ENCODE measurements at regions not wholly inside any gene's neighbourhood (a gene's known extent, or its start where the extent isn't known, plus 50 kb on each side); places are given as distances from the start of the nearest gene placed in this dataset.

GRCh38 chr5:165076686-165077085 lies 1571.3 kb downstream of the MAT2B start:
- no peak for DNase-seq (ENCODE audit: low read depth, low spot score)
- Histone ChIP-seq H3K9ac (ENCODE audit: control insufficient read depth, extremely low read depth, insufficient read depth, low read length) (no peak overlapping the region), H3K4me2 (ENCODE audit: control insufficient read depth, extremely low read depth, insufficient read depth, low read depth, low read length) (no peak overlapping the region), H3K9me1 (ENCODE audit: control insufficient read depth, extremely low read depth, insufficient read depth, low read length) (no peaks in the 10 kb centered on the region), H3K79me2 (ENCODE audit: control insufficient read depth, insufficient read depth, low read length) (no peaks in the 10 kb centered on the region), H2AFZ (ENCODE audit: control insufficient read depth, low read length) (no peak overlapping the region), H3K4me3 (ENCODE audit: control insufficient read depth in 2 of 3, extremely low read depth in 1 of 3, insufficient read depth in 2 of 3, low read depth in 1 of 3, low read length in 3 of 3) (no peak overlapping the region), H3K9me3 (ENCODE audit: control insufficient read depth, low read depth, low read length) (peaks cover 2% of the 10 kb centered on the region), H3K36me3 (ENCODE audit: control insufficient read depth in 2 of 2, extremely low read depth in 1 of 2, insufficient read depth in 2 of 2, low read length in 2 of 2) (no peaks in the 10 kb centered on the region), H3K27ac (ENCODE audit: control insufficient read depth, insufficient read depth, low read length) (no peak overlapping the region), H3K27me3 (ENCODE audit: control insufficient read depth, extremely low read depth, insufficient read depth, low read length) (no peaks in the 10 kb centered on the region), H3K4me1 (ENCODE audit: control insufficient read depth, extremely low read depth, insufficient read depth, low read length) (no peaks in the 10 kb centered on the region), H4K20me1 (ENCODE audit: control insufficient read depth, extremely low read depth, insufficient read depth, low read length) (no peaks in the 10 kb centered on the region)
- FAIRE-seq: no peak
- dilution Hi-C loops (cut with MboI; ENCODE audit: extremely low pct_ligation_motif_present, low sequenced_read_pairs): no loop called here
- TF ChIP-seq CTCF (optimal IDR thresholded peaks at IDR 0.05 in 1 of 3, IDR thresholded peaks at IDR 0.05 in 1 of 3, conservative IDR thresholded peaks at IDR 0.05 in 1 of 3; ENCODE audit: extremely low read depth in 1 of 3, insufficient read depth in 2 of 3, low read length in 3 of 3): no peak
- TF ChIP-seq EZH2 (IDR thresholded peaks at IDR 0.05; ENCODE audit: low read length): no peak

GRCh38 chr5:165079389-165079788 lies 1574.0 kb downstream of the MAT2B start:
- H2AFZ ChIP-seq (ENCODE audit: control insufficient read depth, low read length): no peak overlapping the region

More at GRCh38 chr5:165079389-165079788, 1574.0 kb downstream of the MAT2B start:
- Histone ChIP-seq H4K20me1 (ENCODE audit: control insufficient read depth, extremely low read depth, insufficient read depth, low read length) (no peaks in the 10 kb centered on the region), H3K27me3 (ENCODE audit: control insufficient read depth, extremely low read depth, insufficient read depth, low read length) (no peaks in the 10 kb centered on the region), H3K9me3 (ENCODE audit: control insufficient read depth, low read depth, low read length) (peaks cover 2% of the 10 kb centered on the region), H3K4me3 (ENCODE audit: control insufficient read depth in 2 of 3, extremely low read depth in 1 of 3, insufficient read depth in 2 of 3, low read depth in 1 of 3, low read length in 3 of 3) (no peak overlapping the region), H3K79me2 (ENCODE audit: control insufficient read depth, insufficient read depth, low read length) (no peaks in the 10 kb centered on the region), H3K9me1 (ENCODE audit: control insufficient read depth, extremely low read depth, insufficient read depth, low read length) (no peaks in the 10 kb centered on the region), H3K36me3 (ENCODE audit: control insufficient read depth in 2 of 2, extremely low read depth in 1 of 2, insufficient read depth in 2 of 2, low read length in 2 of 2) (no peaks in the 10 kb centered on the region), H3K4me1 (ENCODE audit: control insufficient read depth, extremely low read depth, insufficient read depth, low read length) (no peaks in the 10 kb centered on the region), H3K27ac (ENCODE audit: control insufficient read depth, insufficient read depth, low read length) (no peak overlapping the region), H3K4me2 (ENCODE audit: control insufficient read depth, extremely low read depth, insufficient read depth, low read depth, low read length) (no peak overlapping the region), H3K9ac (ENCODE audit: control insufficient read depth, extremely low read depth, insufficient read depth, low read length) (no peak overlapping the region)
- no peak for TF ChIP-seq CTCF (optimal IDR thresholded peaks at IDR 0.05 in 1 of 3, IDR thresholded peaks at IDR 0.05 in 1 of 3, conservative IDR thresholded peaks at IDR 0.05 in 1 of 3; ENCODE audit: extremely low read depth in 1 of 3, insufficient read depth in 2 of 3, low read length in 3 of 3)
- no peak for TF ChIP-seq EZH2 (IDR thresholded peaks at IDR 0.05; ENCODE audit: low read length)
- no peak for FAIRE-seq
- dilution Hi-C loops (cut with MboI; ENCODE audit: extremely low pct_ligation_motif_present, low sequenced_read_pairs): no loop called here
- no peak for DNase-seq (ENCODE audit: low read depth, low spot score)

Measured in keratinocyte (primary cell).